Activated CD4-positive, alpha-beta memory T cell treated with anti-CD3 and anti-CD28 coated beads for 36 hours (primary cell): ENCODE measurements at regions not wholly inside any gene's neighbourhood (a gene's known extent, or its start where the extent isn't known, plus 50 kb on each side); places are given as distances from the start of the nearest gene placed in this dataset.

Source experiments
- CTCF ChIA-PET: fragments of 350-600 bp; sonication (Branson Sonifier 250); formaldehyde crosslinking; loops from one replicate; lab custom pipeline; 2021; ENCODE audit warnings: antibody characterized with exemption, inconsistent platforms; lab: Charles Lee
- POLR2A ChIA-PET: fragments of 350-600 bp; sonication (Branson Sonifier 250); formaldehyde crosslinking; loops from one replicate; lab custom pipeline; 2021; ENCODE audit warnings: antibody characterized with exemption; lab: Charles Lee
- DNase-seq: peaks from one replicate; pipeline ENCODE4 v3.0.0-alpha.2; 2020
- H3K27ac Mint-ChIP-seq: one replicate; pipeline ENCODE4 v1.8.0; 2021; ENCODE audit warnings: mixed read lengths
- H3K27me3 Mint-ChIP-seq: one replicate; pipeline ENCODE4 v1.8.0; 2021; ENCODE audit warnings: mixed read lengths
- H3K36me3 Mint-ChIP-seq: one replicate; pipeline ENCODE4 v1.8.0; 2021; ENCODE audit warnings: mixed read lengths
- H3K4me1 Mint-ChIP-seq: one replicate; pipeline ENCODE4 v1.8.0; 2021; ENCODE audit warnings: low read depth, mixed read lengths
- H3K4me3 Mint-ChIP-seq: one replicate; pipeline ENCODE4 v1.8.0; 2021; ENCODE audit warnings: mild to moderate bottlenecking, mixed read lengths
- H3K9me3 Mint-ChIP-seq: one replicate; pipeline ENCODE4 v1.8.0; 2021; ENCODE audit warnings: mixed read lengths
- intact Hi-C: fragments of 100-400 bp; cut with micrococcal nuclease; formaldehyde crosslinking; loops from one replicate; pipeline ENCODE4 v1.15.1; 2023

DNA sequence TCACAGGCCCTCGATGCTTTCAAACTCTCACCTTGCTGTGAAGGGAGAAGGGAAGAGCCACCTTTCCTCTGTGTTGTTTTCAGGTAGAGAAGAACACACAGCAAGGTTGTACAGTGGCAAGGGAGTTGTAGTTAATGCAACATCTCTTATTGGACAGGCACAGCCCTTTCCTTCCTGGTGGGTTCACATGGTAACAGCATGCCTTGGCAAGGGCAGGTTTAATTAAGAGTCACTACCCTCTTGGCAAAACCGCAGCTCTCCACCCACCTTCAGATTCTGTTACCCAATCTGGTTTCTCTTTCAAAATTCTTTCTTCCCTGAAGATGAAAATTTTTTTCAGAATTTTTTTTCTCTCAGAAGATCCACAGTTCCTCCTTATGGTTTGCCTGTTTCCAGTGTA, 253.1 kb downstream of the TLR4 start:
- no peaks in the 10 kb centered on the region for H3K9me3 Mint-ChIP-seq

DNA sequence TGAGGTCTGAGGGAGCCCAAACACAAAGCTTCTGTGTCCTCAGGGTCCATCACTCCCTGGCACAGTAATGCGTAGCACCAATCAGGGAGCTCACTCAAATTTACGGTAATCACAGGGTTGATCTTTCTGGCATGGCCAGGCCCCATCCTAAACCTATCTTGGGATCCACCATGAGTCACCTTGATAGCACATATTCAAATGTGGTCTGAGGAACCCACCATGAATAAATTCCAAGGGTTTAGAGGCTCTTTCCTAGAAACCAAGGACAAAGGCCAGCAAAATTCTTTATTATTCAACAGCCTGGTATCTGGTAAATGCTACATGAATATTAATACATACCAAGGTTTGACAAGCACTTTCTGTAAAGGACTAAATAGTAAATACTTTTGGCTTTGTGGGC, 254.5 kb downstream of the TLR4 start:
- DNase-seq = no peak
- Mint-ChIP-seq H3K4me1 (no peaks in the 10 kb centered on the region), H3K9me3 (no peaks in the 10 kb centered on the region), H3K36me3 (no peaks in the 10 kb centered on the region), H3K27ac (no peak overlapping the region), H3K27me3 (no peaks in the 10 kb centered on the region), H3K4me3 (no peak overlapping the region)
- intact Hi-C loops = no loop called here
- ChIA-PET POLR2A (no interaction called here), CTCF (no interaction called here)

More for the DNA sequence above, 253.1 kb downstream of the TLR4 start:
- intact Hi-C loops = no loop called here
- CTCF ChIA-PET = no interaction called here
- Mint-ChIP-seq H3K27me3 (no peaks in the 10 kb centered on the region), H3K4me1 (no peaks in the 10 kb centered on the region), H3K4me3 (no peak overlapping the region), H3K27ac (no peak overlapping the region), H3K36me3 (no peaks in the 10 kb centered on the region)
- POLR2A ChIA-PET = no interaction called here
- DNase-seq = no peak

DNA sequence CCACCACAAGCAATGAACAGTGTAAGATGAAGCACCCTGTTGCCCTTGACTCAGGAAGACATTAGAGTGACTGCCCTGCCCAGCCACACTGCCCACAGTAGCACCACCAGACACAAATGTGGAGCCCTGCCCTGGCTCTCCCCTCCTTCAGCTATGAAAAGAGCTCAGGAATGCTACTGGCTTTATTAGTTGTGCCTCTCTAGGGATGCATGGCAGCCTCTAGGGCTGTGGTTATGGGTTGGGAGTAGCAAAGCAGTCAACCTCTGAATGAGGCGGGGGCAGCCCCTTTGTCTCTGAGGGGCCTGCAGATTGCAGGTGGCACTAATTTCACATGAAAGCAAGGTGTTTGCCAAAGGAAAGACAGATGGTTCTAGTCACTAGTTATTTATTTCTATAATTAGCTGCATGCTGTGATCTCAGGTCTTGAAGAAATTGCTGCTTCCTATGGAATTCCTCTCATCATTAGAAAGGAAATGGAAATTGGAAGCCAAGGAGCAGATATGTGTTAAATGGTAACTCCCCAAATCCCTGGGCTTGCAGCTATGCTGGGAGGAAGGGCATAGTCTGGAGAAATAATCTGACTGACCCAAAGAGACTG, 259.4 kb downstream of the TLR4 start:
- intact Hi-C loops = no loop called here
- no peaks in the 10 kb centered on the region for H3K9me3 Mint-ChIP-seq
- no peaks in the 10 kb centered on the region for H3K36me3 Mint-ChIP-seq
- ChIA-PET POLR2A (no interaction called here), CTCF (no interaction called here)
- no peak overlapping the region for H3K4me3 Mint-ChIP-seq
- H3K27ac Mint-ChIP-seq = no peak overlapping the region
- no peaks in the 10 kb centered on the region for H3K4me1 Mint-ChIP-seq
- no peak for DNase-seq
- peaks cover 2% of the 10 kb centered on the region for H3K27me3 Mint-ChIP-seq

DNA sequence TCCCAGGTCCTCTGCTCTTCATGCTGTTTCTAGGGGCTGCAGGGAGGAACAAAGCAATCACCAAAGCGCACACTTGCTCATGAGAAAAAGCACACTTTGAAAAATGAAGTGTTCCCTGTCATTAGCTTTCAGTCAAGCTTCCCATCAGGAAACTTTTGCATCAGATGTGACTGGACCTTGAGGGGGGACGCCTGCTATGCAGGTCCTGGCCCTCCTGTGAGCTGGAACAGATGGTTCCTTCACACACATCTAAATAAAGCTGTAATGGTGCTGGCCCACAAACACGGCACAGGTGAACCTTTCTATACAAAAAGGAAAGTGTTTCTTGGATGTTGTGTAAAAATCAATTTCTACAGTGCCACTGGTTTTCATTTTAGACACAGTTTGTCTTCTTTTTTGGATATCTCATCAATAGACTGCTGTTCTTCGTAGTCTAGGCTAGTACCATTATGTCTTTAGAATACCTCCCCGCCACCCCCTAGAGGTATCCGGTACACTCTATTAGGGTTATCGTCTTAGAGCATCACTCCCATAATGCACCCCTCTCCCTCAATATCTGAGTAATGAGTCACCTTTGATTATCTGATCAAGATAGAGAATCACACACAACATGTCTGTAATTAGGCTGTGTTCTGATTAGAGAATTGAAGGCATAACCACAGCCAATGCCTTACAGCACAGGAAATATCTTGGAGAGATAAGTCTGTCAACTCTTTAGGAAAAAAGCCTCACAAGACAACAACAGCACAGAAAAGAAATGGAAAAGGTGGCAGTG, 266.3 kb downstream of the TLR4 start:
- intact Hi-C loops = no loop called here

DNA sequence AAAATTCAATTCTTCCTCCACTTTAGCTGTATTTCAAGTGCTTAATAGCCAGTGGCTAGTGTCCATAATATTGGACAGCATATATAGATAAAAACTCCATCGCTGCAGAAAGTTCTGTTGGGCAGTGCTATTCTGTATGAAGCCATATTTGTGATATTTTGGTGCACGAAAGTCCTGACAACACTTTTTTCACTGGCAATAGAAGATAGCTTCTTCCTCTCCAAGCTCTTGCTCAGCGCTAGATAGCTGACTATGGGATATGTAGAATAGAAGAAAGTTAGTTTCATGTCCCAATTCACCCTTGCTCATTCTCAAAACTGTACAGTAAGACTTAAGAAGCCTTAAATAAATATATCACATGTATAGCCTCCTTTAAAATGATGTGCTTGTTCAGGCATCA, 269.9 kb downstream of the TLR4 start:
- ChIA-PET CTCF (no interaction called here), POLR2A (no interaction called here)
- H3K27ac Mint-ChIP-seq = no peak overlapping the region
- no peaks in the 10 kb centered on the region for H3K9me3 Mint-ChIP-seq
- DNase-seq = no peak
- no peak overlapping the region for H3K4me3 Mint-ChIP-seq
- H3K4me1 Mint-ChIP-seq = no peaks in the 10 kb centered on the region
- H3K36me3 Mint-ChIP-seq = no peaks in the 10 kb centered on the region
- intact Hi-C loops = no loop called here
- no peaks in the 10 kb centered on the region for H3K27me3 Mint-ChIP-seq

More for the DNA sequence above, 266.3 kb downstream of the TLR4 start:
- CTCF ChIA-PET = no interaction called here
- H3K27me3 Mint-ChIP-seq = peaks cover 2% of the 10 kb centered on the region
- no peaks in the 10 kb centered on the region for H3K4me1 Mint-ChIP-seq
- no peak overlapping the region for H3K4me3 Mint-ChIP-seq
- no peaks in the 10 kb centered on the region for H3K9me3 Mint-ChIP-seq
- DNase-seq = no peak
- no peaks in the 10 kb centered on the region for H3K36me3 Mint-ChIP-seq
- POLR2A ChIA-PET = no interaction called here
- no peak overlapping the region for H3K27ac Mint-ChIP-seq

DNA sequence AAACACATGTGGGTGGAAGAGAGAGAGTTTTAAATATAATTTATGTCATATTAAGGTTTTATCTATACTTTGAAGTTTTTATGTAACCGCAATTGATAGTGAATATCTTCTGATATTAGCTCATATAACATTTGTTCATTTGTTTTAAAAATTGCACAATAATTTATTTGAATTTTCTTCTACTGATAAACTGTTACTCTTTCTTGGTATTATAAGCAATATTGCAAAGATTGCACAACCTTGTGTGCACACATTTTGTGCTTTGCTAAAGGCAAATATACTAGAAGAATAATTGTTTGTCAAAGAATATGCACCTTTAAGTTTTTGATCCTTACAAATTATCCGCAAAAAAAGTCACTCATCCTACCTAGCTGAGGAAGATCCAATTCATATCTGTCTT, 275.7 kb downstream of the TLR4 start:
- Mint-ChIP-seq H3K27ac (no peak overlapping the region), H3K4me3 (no peak overlapping the region), H3K9me3 (no peaks in the 10 kb centered on the region), H3K27me3 (peaks cover 4% of the 10 kb centered on the region), H3K36me3 (no peaks in the 10 kb centered on the region), H3K4me1 (no peaks in the 10 kb centered on the region)
- ChIA-PET POLR2A (no interaction called here), CTCF (no interaction called here)
- DNase-seq = no peak
- intact Hi-C loops = no loop called here

DNA sequence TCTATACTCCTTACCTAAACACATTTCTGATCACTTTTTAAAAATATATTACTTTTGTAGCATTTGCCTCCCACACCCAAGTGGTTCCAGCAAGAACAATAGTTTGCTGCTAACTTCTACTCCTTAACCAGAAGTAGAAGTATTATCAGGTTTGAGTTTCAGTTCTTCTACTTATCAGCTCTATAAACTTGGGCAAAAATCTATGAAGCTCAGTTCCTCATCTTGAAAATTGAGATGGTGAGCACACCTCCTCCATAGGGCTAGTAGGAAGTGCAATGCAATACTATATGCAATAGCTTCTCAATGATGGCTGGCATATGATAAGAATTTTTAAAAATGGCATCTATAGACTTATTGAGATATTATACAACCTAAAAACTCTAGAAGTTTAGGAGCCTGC, 283.7 kb downstream of the TLR4 start:
- intact Hi-C loops = no loop called here
- no peak overlapping the region for H3K27ac Mint-ChIP-seq
- ChIA-PET CTCF (no interaction called here), POLR2A (no interaction called here)
- DNase-seq = no peak
- H3K9me3 Mint-ChIP-seq = no peaks in the 10 kb centered on the region
- H3K27me3 Mint-ChIP-seq = peaks cover 1% of the 10 kb centered on the region
- no peaks in the 10 kb centered on the region for H3K4me1 Mint-ChIP-seq
- H3K4me3 Mint-ChIP-seq = no peak overlapping the region
- H3K36me3 Mint-ChIP-seq = no peaks in the 10 kb centered on the region

DNA sequence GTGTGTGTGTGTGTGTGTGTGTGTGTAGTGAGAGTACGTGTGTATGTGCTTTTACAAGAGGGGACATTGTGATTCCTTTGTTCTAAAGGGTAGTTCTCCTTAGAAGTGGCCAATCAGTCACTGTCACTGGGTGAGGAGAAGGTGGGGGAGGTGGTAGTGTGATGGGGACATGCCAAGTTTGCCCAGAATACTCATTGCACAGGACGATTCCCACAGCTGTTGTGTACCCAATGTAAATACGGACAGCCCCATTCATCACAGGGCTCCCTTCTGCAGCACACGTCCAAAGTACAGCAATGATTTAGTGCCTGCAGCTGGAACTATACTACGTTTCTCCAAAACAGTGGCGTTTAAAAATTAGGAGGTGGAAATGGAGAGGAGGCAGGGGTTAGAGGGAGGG, 287.8 kb downstream of the TLR4 start:
- CTCF ChIA-PET = no interaction called here
- Mint-ChIP-seq H3K27me3 (peaks cover 1% of the 10 kb centered on the region), H3K4me1 (no peaks in the 10 kb centered on the region), H3K9me3 (no peaks in the 10 kb centered on the region), H3K27ac (no peak overlapping the region), H3K36me3 (no peaks in the 10 kb centered on the region), H3K4me3 (no peak overlapping the region)
- POLR2A ChIA-PET = no interaction called here
- intact Hi-C loops = no loop called here
- no peak for DNase-seq

DNA sequence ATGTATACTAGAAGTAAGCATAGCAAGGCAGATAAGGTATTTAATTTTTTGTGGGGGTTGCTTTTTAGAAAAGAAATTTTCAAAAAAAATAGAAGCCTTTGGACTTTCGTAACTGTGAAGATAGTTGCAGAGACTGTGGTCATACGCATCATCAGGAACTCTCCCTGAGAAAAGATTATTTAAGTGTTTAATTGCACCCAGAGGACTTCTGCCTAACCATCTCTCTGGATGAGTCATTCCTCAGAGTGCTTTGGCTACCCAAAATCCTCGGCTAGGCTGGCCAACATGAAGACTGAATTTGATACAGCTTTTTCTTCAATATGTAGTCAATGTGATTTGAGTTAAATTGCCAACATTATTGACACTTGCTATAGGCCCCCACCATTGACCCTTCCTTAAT, 296.4 kb downstream of the TLR4 start:
- POLR2A ChIA-PET = no interaction called here
- Mint-ChIP-seq H3K27me3 (no peaks in the 10 kb centered on the region), H3K27ac (no peak overlapping the region), H3K4me1 (no peaks in the 10 kb centered on the region), H3K9me3 (peaks cover 5% of the 10 kb centered on the region), H3K4me3 (no peak overlapping the region), H3K36me3 (no peaks in the 10 kb centered on the region)
- intact Hi-C loops = no loop called here
- no peak for DNase-seq
- CTCF ChIA-PET = no interaction called here

DNA sequence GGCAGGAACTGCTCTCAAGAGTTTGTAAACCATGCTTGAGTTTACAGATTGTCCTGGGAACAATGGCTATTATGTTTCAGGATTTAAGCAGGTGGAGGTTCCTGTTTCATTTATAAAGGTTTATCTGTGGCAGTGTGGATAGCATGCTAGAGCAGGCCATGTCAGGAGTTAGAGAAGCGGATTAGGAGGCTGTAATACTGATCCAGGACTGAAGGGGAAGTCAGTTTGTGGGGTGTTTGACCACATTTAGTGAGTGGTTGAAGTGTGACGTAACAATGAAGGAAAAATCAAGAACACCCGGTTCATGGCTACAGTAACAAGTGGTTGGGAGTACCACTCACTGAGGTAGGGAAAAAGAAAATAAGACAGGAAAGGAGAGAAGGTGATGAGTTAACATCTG, 299.0 kb downstream of the TLR4 start:
- Mint-ChIP-seq H3K27ac (no peak overlapping the region), H3K27me3 (no peaks in the 10 kb centered on the region), H3K4me3 (no peak overlapping the region), H3K36me3 (no peaks in the 10 kb centered on the region), H3K9me3 (peaks cover 5% of the 10 kb centered on the region), H3K4me1 (no peaks in the 10 kb centered on the region)
- intact Hi-C loops = no loop called here
- ChIA-PET POLR2A (no interaction called here), CTCF (no interaction called here)
- DNase-seq = no peak

DNA sequence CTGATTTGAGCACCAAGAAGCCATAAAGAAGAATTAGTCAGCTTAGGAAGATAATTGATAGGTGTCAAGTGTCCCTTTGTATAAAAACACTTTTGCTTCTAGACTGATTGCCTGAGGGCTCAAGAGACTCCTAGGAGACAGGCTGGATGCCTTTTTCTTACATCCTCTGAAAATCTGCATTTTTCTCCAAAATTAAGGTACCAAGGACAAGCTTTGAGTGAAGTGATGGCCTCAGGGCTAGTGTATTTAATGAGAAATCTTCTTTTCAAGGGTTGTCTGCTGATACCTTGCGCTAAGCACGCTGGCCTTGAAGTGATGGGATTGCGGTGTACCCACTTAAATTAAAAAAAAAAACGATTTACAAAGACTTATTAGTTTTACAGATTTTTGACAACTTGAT, 304.0 kb downstream of the TLR4 start:
- Mint-ChIP-seq H3K27me3 (no peaks in the 10 kb centered on the region), H3K4me3 (no peak overlapping the region), H3K9me3 (no peaks in the 10 kb centered on the region), H3K4me1 (no peaks in the 10 kb centered on the region), H3K27ac (no peak overlapping the region), H3K36me3 (no peaks in the 10 kb centered on the region)
- CTCF ChIA-PET = no interaction called here
- POLR2A ChIA-PET = no interaction called here
- no peak for DNase-seq
- intact Hi-C loops = no loop called here

DNA sequence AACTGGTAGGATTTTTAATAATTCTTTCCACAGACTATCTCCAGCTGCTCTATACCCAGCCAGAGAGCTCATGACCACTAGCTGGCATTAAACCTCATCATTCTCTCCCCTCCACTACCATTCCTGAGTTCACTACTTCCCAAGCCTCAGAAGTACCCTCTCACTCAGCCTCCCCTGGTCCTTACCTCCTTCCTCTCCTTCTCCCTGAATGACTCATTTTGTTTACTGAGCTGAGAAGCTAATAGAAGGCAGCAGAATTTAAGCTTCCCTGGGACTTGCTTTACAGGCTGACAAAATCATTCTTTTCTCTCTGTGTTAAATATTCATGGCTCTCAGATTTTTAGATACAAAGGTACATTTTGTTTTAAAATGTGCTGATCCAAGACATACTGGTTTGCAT, 305.4 kb downstream of the TLR4 start:
- Mint-ChIP-seq H3K36me3 (no peaks in the 10 kb centered on the region), H3K27me3 (no peaks in the 10 kb centered on the region), H3K4me3 (no peak overlapping the region), H3K9me3 (no peaks in the 10 kb centered on the region), H3K27ac (no peak overlapping the region), H3K4me1 (no peaks in the 10 kb centered on the region)
- intact Hi-C loops = no loop called here
- ChIA-PET POLR2A (no interaction called here), CTCF (no interaction called here)
- DNase-seq = no peak

DNA sequence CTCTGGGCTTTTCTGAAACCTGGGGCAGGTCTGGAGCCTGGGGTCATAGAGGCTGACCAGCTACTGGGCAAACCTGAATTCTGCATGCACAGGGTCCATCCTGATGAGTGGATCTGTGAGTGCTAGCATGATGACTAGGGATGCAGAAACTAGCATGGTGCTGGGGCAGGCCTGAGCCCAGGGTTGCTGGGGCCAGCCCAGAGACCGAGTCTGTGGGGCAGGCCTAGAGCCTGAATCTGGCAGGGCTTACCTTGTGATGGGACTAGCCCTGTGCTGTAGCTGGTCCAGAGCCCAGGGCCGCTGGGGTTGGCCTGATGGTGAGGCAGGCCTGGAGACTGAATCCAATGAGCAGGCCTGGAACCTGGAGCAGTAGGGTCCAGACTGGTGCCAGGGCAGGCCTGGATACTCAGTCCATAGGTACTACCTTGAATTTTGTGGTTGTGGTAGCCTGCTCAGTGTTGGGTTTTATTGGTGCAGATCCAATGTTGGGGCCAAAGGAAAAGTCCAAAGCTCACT, 313.5 kb downstream of the TLR4 start:
- intact Hi-C loops = no loop called here
- Mint-ChIP-seq H3K9me3 (no peaks in the 10 kb centered on the region), H3K4me3 (no peak overlapping the region), H3K27ac (no peak overlapping the region), H3K36me3 (peaks cover 2% of the 10 kb centered on the region), H3K27me3 (no peaks in the 10 kb centered on the region), H3K4me1 (no peaks in the 10 kb centered on the region)
- no peak for DNase-seq
- ChIA-PET CTCF (no interaction called here), POLR2A (no interaction called here)
